ENCODE measurements at regions not wholly inside any gene's neighbourhood (a gene's known extent, or its start where the extent isn't known, plus 50 kb on each side); places are given as distances from the start of the nearest gene placed in this dataset.

DNA sequence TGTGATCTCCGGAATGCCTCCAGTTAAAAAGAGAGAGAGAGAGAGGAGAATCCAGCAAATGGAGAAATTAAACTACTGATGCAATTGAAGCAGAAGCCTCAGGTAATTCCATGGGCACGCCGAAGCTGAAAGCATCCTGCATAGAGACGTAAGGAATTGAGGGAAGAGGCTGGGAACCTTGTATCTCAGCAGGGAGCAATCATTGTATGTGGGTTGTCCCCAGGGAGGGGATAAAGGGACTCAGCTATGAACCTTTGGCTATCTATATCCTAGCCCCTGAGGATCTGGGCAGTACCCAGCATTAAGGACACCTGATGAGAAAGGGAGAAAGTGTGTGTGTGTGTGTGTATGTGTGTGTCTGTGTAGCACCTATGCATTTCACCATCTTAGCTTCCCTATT lies 95.8 kb upstream of the ATXN7L3B start:
- 75 to 81% methylated on average over 4 of the region's 4 CpGs for WGBS, 2 donors
- intact Hi-C loops (cut with DNase I; ENCODE audit: low total_unique reads): no loop called here
- TF ChIP-seq, protein P1, sequence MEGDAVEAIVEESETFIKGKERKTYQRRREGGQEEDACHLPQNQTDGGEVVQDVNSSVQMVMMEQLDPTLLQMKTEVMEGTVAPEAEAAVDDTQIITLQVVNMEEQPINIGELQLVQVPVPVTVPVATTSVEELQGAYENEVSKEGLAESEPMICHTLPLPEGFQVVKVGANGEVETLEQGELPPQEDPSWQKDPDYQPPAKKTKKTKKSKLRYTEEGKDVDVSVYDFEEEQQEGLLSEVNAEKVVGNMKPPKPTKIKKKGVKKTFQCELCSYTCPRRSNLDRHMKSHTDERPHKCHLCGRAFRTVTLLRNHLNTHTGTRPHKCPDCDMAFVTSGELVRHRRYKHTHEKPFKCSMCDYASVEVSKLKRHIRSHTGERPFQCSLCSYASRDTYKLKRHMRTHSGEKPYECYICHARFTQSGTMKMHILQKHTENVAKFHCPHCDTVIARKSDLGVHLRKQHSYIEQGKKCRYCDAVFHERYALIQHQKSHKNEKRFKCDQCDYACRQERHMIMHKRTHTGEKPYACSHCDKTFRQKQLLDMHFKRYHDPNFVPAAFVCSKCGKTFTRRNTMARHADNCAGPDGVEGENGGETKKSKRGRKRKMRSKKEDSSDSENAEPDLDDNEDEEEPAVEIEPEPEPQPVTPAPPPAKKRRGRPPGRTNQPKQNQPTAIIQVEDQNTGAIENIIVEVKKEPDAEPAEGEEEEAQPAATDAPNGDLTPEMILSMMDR (IDR thresholded peaks at IDR 0.05): no peak
- TF ChIP-seq POLR2A (IDR thresholded peaks at IDR 0.05): no peak
- no peak overlapping the region for H3K4me3 ChIP-seq (ENCODE audit: low read depth, poor library complexity, severe bottlenecking)
- no peak for DNase-seq (ENCODE audit: low spot score in 2 of 2)

DNA sequence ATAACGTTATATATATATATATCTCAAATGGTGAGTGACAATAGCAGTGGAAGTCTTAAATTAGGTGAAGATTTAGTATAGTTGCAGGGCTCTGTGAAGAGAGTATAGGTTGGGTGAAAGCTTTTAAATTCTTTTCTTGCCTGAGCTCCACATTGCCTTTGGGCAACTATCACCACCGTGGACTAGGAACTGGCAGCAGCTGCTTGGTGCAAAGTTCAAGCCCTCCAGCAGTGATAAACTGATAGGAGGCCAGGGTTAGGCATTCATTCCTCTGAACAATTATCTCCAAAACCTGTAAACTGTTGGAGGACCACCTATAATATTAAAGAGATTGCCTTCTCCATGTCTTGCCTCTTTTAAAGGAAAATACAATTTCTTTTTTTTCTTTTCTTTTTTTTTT lies 91.2 kb upstream of the ATXN7L3B start:
- 67 to 70% methylated on average over 2 of the region's 2 CpGs for WGBS, 2 donors
- DNase-seq (ENCODE audit: low spot score in 2 of 2): no peak
- TF ChIP-seq, protein P1 (IDR thresholded peaks at IDR 0.05): no peak
- no peak overlapping the region for H3K4me3 ChIP-seq (ENCODE audit: low read depth, poor library complexity, severe bottlenecking)
- intact Hi-C loops (cut with DNase I; ENCODE audit: low total_unique reads): no loop called here

DNA sequence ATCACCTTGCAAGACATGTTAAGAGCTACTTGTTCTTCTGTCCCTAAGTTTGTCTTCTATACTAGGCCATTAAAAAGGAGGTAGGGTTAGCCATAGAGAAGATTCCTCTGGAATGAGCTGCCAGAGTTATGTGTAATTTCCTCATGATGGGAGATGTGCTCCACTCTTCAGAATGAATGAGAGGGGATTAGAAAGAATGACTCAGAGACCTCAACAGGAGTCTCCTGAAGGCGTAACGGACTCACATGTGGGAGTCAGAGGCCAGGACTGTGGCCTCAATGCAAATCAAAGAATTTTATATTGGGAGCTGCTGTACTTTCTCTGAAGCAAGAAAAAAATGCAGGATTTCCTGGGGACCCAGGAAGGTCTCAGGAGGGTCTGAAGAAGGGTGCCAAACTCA lies 87.8 kb upstream of the ATXN7L3B start:
- WGBS, 2 donors: 82 to 84% methylated on average over 2 of the region's 2 CpGs
- no peak for TF ChIP-seq POLR2A (IDR thresholded peaks at IDR 0.05)
- TF ChIP-seq, protein P1 (IDR thresholded peaks at IDR 0.05): no peak
- no peak for DNase-seq (ENCODE audit: low spot score in 2 of 2)
- H3K4me3 ChIP-seq (ENCODE audit: low read depth, poor library complexity, severe bottlenecking): no peak overlapping the region
- intact Hi-C loops (cut with DNase I; ENCODE audit: low total_unique reads): no loop called here

DNA sequence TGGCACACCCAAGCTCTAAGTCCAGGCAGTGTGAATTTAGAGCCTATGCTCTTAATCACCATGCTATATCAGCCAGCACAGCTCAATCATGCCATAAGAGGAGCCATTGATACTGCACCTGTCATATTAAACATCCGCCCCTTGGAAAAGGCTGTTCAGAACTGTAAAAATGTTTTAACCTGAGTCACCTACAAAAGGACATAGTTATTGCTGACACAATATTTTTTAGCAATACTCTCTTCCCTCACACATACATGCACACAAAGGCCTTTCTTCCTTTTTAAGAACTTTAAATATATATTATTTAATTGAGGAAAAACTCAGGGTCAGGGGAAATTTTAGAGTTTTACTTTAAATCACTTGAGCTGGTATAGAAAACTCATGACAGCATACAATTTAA lies 83.5 kb upstream of the ATXN7L3B start:
- intact Hi-C loops (cut with DNase I; ENCODE audit: low total_unique reads): no loop called here
- DNase-seq (ENCODE audit: low spot score in 2 of 2): no peak
- H3K4me3 ChIP-seq (ENCODE audit: low read depth, poor library complexity, severe bottlenecking): no peak overlapping the region
- no peak for TF ChIP-seq POLR2A (IDR thresholded peaks at IDR 0.05)
- TF ChIP-seq, protein P1 (IDR thresholded peaks at IDR 0.05): no peak
- WGBS, 2 donors: 92 to 93% methylated on average over 1 of the region's 1 CpG

DNA sequence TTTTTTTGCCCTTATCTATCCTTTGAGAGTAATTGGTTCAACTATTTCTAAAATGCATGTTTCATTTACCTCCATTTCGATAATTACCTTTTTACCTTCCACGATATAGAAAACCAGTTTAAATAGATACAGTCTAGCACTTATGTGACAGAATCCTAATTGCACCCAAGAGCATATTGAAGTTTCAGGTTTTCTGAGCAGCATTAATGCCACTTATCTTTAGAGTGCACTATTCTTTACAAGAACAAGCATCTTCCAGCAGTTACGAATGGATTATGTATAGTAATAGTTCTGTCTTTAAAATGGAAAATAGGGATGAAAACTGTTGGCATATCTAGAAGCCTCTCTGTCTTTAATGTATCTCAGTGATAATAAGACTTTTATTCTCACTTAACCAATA lies 82.2 kb upstream of the ATXN7L3B start:
- no peak for DNase-seq (ENCODE audit: low spot score in 2 of 2)
- no peak overlapping the region for H3K4me3 ChIP-seq (ENCODE audit: low read depth, poor library complexity, severe bottlenecking)
- WGBS, 2 donors: 89 to 90% methylated on average over 3 of the region's 3 CpGs
- intact Hi-C loops (cut with DNase I; ENCODE audit: low total_unique reads): no loop called here
- TF ChIP-seq POLR2A (IDR thresholded peaks at IDR 0.05): no peak
- TF ChIP-seq, protein P1 (IDR thresholded peaks at IDR 0.05): no peak

DNA sequence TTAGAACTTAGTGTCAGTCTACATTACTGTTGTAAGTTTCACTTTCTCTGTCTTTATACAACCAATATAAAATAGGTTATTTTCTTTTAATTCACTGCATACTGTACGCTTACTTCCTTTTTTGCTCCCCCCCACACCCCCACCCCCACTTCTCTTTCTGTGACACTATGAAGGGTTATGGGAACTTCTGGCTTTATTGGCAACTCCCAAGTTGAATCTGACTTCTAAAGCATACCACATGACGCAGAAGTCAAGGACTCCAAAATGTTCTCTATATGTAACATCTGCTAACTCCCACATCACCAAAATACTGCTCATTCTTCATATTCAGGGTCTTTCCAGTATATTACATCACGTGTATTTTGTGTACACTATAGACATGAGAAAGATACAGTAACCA lies 81.2 kb upstream of the ATXN7L3B start:
- DNase-seq (ENCODE audit: low spot score in 2 of 2): no peak
- H3K4me3 ChIP-seq (ENCODE audit: low read depth, poor library complexity, severe bottlenecking): no peak overlapping the region
- WGBS, 2 donors: 74 to 76% methylated on average over 3 of the region's 3 CpGs
- TF ChIP-seq, protein P1 (IDR thresholded peaks at IDR 0.05): no peak
- no peak for TF ChIP-seq POLR2A (IDR thresholded peaks at IDR 0.05)
- intact Hi-C loops (cut with DNase I; ENCODE audit: low total_unique reads): no loop called here
